ENCODE measurements at regions not wholly inside any gene's neighbourhood (a gene's known extent, or its start where the extent isn't known, plus 50 kb on each side); places are given as distances from the start of the nearest gene placed in this dataset.

- TF ChIP-seq CTCF (IDR thresholded peaks at IDR 0.05; ENCODE audit: low read depth, low read length, missing input control) (no peak), MAX (IDR thresholded peaks at IDR 0.05) (no peak), TAF1 (conservative IDR thresholded peaks at IDR 0.05) (no peak), ZBTB33 (IDR thresholded peaks at IDR 0.05) (no peak), EGR1 (IDR thresholded peaks at IDR 0.05; ENCODE audit: low read depth in 2 of 2) (no peak), GABPA (IDR thresholded peaks at IDR 0.05 in 1 of 2, conservative IDR thresholded peaks at IDR 0.05 in 1 of 2) (no peak), RAD21 (IDR thresholded peaks at IDR 0.05) (no peak), JUND (IDR thresholded peaks at IDR 0.05) (no peak), SP1 (IDR thresholded peaks at IDR 0.05) (no peak)
- TF ChIP-seq, protein P1, sequence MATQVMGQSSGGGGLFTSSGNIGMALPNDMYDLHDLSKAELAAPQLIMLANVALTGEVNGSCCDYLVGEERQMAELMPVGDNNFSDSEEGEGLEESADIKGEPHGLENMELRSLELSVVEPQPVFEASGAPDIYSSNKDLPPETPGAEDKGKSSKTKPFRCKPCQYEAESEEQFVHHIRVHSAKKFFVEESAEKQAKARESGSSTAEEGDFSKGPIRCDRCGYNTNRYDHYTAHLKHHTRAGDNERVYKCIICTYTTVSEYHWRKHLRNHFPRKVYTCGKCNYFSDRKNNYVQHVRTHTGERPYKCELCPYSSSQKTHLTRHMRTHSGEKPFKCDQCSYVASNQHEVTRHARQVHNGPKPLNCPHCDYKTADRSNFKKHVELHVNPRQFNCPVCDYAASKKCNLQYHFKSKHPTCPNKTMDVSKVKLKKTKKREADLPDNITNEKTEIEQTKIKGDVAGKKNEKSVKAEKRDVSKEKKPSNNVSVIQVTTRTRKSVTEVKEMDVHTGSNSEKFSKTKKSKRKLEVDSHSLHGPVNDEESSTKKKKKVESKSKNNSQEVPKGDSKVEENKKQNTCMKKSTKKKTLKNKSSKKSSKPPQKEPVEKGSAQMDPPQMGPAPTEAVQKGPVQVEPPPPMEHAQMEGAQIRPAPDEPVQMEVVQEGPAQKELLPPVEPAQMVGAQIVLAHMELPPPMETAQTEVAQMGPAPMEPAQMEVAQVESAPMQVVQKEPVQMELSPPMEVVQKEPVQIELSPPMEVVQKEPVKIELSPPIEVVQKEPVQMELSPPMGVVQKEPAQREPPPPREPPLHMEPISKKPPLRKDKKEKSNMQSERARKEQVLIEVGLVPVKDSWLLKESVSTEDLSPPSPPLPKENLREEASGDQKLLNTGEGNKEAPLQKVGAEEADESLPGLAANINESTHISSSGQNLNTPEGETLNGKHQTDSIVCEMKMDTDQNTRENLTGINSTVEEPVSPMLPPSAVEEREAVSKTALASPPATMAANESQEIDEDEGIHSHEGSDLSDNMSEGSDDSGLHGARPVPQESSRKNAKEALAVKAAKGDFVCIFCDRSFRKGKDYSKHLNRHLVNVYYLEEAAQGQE (IDR thresholded peaks at IDR 0.05) = no peak
Measured at GRCh38 chr7:49486974-49487829, 286.2 kb upstream of the VWC2 start.

Data from liver (tissue), 3 donors.